HepG2 (cell line): ENCODE measurements at regions not wholly inside any gene's neighbourhood (a gene's known extent, or its start where the extent isn't known, plus 50 kb on each side); places are given as distances from the start of the nearest gene placed in this dataset.

Experiments
- MAFK ChIP-seq, 2 experiments: IDR thresholded peaks in 1 of 2; conservative IDR thresholded peaks in 1 of 2; 2 replicates each; pipeline ENCODE4 v1.6.1; 2011; ENCODE audit warnings: improper control_type of control experiment in 2 of 2, low read length in 2 of 2
- NFE2L2 ChIP-seq: fragments of 150-350 bp; IDR thresholded peaks from 2 replicates; pipeline ENCODE4 v1.6.1; 2014; ENCODE audit warnings: low read length
- RNF2 ChIP-seq: fragments of 450-650 bp; conservative IDR thresholded peaks from 2 replicates; pipeline ENCODE4 v1.6.1; 2016; ENCODE audit warnings: low read depth
- ZFP82 ChIP-seq: sonication (generic); formaldehyde crosslinking; IDR thresholded peaks from 2 replicates; pipeline ENCODE4 v1.5.1; 2020; ENCODE audit warnings: mild to moderate bottlenecking, missing genetic modification reagents, borderline replicate concordance
- ZNF34 ChIP-seq: sonication (generic); formaldehyde crosslinking; IDR thresholded peaks from 2 replicates; pipeline ENCODE4 v1.4.0; 2020; ENCODE audit warnings: mild to moderate bottlenecking, missing genetic modification reagents, borderline replicate concordance
- TF ChIP-seq, protein P1 (sequence below): sonication (generic); formaldehyde crosslinking; IDR thresholded peaks from 2 replicates; pipeline ENCODE4 v1.5.0; 2020; ENCODE audit warnings: mild to moderate bottlenecking, missing genetic modification reagents, borderline replicate concordance

DNA sequence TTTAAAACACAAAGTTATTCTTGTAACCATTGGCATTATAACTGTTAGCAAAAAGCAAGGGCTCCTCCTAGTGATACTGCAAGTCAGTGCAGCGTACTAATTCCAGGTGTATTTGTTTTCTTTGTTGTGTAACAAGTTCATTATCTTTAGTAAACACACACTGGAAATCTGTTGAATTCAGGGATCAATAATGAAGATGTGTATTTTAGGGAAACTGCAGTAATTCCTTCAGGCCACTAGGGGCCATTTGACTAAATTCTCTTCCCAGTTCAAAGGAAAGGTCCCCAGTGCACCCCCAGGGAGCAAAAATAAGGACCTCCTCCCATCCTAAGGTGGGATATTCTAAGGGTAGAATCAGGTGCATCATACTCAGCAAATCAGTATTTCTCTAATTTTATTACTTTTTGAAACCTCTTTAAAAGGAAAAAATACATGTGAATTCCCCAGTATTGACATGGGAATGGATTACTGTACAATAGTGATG is 158.6 kb upstream of the LYZL1 start (continued):
- no peak for TF ChIP-seq NFE2L2
- TF ChIP-seq ZNF34: no peak
- TF ChIP-seq, protein P1, sequence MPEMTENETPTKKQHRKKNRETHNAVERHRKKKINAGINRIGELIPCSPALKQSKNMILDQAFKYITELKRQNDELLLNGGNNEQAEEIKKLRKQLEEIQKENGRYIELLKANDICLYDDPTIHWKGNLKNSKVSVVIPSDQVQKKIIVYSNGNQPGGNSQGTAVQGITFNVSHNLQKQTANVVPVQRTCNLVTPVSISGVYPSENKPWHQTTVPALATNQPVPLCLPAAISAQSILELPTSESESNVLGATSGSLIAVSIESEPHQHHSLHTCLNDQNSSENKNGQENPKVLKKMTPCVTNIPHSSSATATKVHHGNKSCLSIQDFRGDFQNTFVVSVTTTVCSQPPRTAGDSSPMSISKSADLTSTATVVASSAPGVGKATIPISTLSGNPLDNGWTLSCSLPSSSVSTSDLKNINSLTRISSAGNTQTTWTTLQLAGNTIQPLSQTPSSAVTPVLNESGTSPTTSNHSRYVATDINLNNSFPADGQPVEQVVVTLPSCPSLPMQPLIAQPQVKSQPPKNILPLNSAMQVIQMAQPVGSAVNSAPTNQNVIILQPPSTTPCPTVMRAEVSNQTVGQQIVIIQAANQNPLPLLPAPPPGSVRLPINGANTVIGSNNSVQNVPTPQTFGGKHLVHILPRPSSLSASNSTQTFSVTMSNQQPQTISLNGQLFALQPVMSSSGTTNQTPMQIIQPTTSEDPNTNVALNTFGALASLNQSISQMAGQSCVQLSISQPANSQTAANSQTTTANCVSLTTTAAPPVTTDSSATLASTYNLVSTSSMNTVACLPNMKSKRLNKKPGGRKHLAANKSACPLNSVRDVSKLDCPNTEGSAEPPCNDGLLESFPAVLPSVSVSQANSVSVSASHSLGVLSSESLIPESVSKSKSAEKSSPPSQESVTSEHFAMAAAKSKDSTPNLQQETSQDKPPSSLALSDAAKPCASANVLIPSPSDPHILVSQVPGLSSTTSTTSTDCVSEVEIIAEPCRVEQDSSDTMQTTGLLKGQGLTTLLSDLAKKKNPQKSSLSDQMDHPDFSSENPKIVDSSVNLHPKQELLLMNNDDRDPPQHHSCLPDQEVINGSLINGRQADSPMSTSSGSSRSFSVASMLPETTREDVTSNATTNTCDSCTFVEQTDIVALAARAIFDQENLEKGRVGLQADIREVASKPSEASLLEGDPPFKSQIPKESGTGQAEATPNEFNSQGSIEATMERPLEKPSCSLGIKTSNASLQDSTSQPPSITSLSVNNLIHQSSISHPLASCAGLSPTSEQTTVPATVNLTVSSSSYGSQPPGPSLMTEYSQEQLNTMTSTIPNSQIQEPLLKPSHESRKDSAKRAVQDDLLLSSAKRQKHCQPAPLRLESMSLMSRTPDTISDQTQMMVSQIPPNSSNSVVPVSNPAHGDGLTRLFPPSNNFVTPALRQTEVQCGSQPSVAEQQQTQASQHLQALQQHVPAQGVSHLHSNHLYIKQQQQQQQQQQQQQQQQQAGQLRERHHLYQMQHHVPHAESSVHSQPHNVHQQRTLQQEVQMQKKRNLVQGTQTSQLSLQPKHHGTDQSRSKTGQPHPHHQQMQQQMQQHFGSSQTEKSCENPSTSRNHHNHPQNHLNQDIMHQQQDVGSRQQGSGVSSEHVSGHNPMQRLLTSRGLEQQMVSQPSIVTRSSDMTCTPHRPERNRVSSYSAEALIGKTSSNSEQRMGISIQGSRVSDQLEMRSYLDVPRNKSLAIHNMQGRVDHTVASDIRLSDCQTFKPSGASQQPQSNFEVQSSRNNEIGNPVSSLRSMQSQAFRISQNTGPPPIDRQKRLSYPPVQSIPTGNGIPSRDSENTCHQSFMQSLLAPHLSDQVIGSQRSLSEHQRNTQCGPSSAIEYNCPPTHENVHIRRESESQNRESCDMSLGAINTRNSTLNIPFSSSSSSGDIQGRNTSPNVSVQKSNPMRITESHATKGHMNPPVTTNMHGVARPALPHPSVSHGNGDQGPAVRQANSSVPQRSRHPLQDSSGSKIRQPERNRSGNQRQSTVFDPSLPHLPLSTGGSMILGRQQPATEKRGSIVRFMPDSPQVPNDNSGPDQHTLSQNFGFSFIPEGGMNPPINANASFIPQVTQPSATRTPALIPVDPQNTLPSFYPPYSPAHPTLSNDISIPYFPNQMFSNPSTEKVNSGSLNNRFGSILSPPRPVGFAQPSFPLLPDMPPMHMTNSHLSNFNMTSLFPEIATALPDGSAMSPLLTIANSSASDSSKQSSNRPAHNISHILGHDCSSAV (CRISPR knock-in tag): no peak
- TF ChIP-seq RNF2: no peak
- no peak for TF ChIP-seq MAFK (conservative IDR thresholded peaks at IDR 0.05 in 1 of 2, IDR thresholded peaks at IDR 0.05 in 1 of 2; ENCODE audit: low read length in 2 of 2)
- TF ChIP-seq ZFP82 (CRISPR knock-in tag): no peak
